NCI-H2081 (cell line): ENCODE measurements at regions not wholly inside any gene's neighbourhood (a gene's known extent, or its start where the extent isn't known, plus 50 kb on each side); places are given as distances from the start of the nearest gene placed in this dataset.

ENCODE experiments used
- DNase-seq, 2 experiments: peaks; one replicate each; lab custom pipeline; 2025; lab: John Stamatoyannopoulos, UW

- no peak for DNase-seq
Measured at GRCh38 chr22:48239461-48240147, 1477.2 kb downstream of the TBC1D22A start.

GRCh38 chr22:48238966-48239365 lies 1476.5 kb downstream of the TBC1D22A start:
- DNase-seq: no peak

GRCh38 chr22:48238284-48238915 lies 1476.0 kb downstream of the TBC1D22A start:
- DNase-seq: no peak

- no peak for DNase-seq
Measured at GRCh38 chr22:48237466-48238283, 1475.2 kb downstream of the TBC1D22A start.

GRCh38 chr22:48236261-48236660 lies 1473.8 kb downstream of the TBC1D22A start:
- DNase-seq: no peak

- DNase-seq: no peak
Measured at GRCh38 chr22:48235744-48236143, 1473.3 kb downstream of the TBC1D22A start.

- no peak for DNase-seq
Measured at GRCh38 chr22:48234011-48234410, 1471.6 kb downstream of the TBC1D22A start.

GRCh38 chr22:48233586-48233985 lies 1471.1 kb downstream of the TBC1D22A start:
- DNase-seq: no peak

GRCh38 chr22:48228468-48228867 lies 1466.0 kb downstream of the TBC1D22A start:
- no peak for DNase-seq

GRCh38 chr22:48227341-48228018 lies 1465.0 kb downstream of the TBC1D22A start:
- no peak for DNase-seq

- no peak for DNase-seq
Measured at GRCh38 chr22:48226026-48227013, 1463.9 kb downstream of the TBC1D22A start.

- DNase-seq: no peak
Measured at GRCh38 chr22:48224332-48224731, 1461.9 kb downstream of the TBC1D22A start.

- DNase-seq: no peak
Measured at GRCh38 chr22:48223488-48224190, 1461.2 kb downstream of the TBC1D22A start.

- DNase-seq: no peak
Measured at GRCh38 chr22:48222742-48223487, 1460.5 kb downstream of the TBC1D22A start.

- no peak for DNase-seq
Measured at GRCh38 chr22:48218889-48219420, 1456.5 kb downstream of the TBC1D22A start.

- DNase-seq: no peak
Measured at GRCh38 chr22:48217596-48217995, 1455.1 kb downstream of the TBC1D22A start.

- no peak for DNase-seq
Measured at GRCh38 chr22:48212727-48213126, 1450.3 kb downstream of the TBC1D22A start.

GRCh38 chr22:48210812-48211211 lies 1448.4 kb downstream of the TBC1D22A start:
- no peak for DNase-seq

- no peak for DNase-seq
Measured at GRCh38 chr22:48210198-48210580, 1447.7 kb downstream of the TBC1D22A start.
